22Rv1 (cell line): ENCODE measurements at regions not wholly inside any gene's neighbourhood (a gene's known extent, or its start where the extent isn't known, plus 50 kb on each side); places are given as distances from the start of the nearest gene placed in this dataset.

ENCODE experiments used
- ZFX ChIP-seq: fragments of 450-650 bp; IDR thresholded peaks from 2 replicates; pipeline ENCODE4 v1.6.1; 2017; ENCODE audit warnings: antibody characterized with exemption, borderline replicate concordance
- TF ChIP-seq, protein P1 (sequence below): fragments of 450-650 bp; IDR thresholded peaks from 2 replicates; pipeline ENCODE4 v1.5.1; 2017; ENCODE audit warnings: mild to moderate bottlenecking

- TF ChIP-seq, protein P1, sequence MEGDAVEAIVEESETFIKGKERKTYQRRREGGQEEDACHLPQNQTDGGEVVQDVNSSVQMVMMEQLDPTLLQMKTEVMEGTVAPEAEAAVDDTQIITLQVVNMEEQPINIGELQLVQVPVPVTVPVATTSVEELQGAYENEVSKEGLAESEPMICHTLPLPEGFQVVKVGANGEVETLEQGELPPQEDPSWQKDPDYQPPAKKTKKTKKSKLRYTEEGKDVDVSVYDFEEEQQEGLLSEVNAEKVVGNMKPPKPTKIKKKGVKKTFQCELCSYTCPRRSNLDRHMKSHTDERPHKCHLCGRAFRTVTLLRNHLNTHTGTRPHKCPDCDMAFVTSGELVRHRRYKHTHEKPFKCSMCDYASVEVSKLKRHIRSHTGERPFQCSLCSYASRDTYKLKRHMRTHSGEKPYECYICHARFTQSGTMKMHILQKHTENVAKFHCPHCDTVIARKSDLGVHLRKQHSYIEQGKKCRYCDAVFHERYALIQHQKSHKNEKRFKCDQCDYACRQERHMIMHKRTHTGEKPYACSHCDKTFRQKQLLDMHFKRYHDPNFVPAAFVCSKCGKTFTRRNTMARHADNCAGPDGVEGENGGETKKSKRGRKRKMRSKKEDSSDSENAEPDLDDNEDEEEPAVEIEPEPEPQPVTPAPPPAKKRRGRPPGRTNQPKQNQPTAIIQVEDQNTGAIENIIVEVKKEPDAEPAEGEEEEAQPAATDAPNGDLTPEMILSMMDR: no peak
- TF ChIP-seq ZFX: no peak
These were observed 640.9 kb upstream of the ZEB2 start for GRCh38 chr2:145160855-145161254.
